GOT3 (cell line): ENCODE measurements at regions not wholly inside any gene's neighbourhood (a gene's known extent, or its start where the extent isn't known, plus 50 kb on each side); places are given as distances from the start of the nearest gene placed in this dataset.
"Not testable (repeated sequence)": the region's sequence is repeated elsewhere in the genome, so short reads cannot be mapped to it uniquely, and the experiment has no call there.

Experiments
- DNase-seq: peaks from one replicate; lab custom pipeline; 2025; ENCODE audit warnings: mixed read lengths; lab: John Stamatoyannopoulos, UW

DNA sequence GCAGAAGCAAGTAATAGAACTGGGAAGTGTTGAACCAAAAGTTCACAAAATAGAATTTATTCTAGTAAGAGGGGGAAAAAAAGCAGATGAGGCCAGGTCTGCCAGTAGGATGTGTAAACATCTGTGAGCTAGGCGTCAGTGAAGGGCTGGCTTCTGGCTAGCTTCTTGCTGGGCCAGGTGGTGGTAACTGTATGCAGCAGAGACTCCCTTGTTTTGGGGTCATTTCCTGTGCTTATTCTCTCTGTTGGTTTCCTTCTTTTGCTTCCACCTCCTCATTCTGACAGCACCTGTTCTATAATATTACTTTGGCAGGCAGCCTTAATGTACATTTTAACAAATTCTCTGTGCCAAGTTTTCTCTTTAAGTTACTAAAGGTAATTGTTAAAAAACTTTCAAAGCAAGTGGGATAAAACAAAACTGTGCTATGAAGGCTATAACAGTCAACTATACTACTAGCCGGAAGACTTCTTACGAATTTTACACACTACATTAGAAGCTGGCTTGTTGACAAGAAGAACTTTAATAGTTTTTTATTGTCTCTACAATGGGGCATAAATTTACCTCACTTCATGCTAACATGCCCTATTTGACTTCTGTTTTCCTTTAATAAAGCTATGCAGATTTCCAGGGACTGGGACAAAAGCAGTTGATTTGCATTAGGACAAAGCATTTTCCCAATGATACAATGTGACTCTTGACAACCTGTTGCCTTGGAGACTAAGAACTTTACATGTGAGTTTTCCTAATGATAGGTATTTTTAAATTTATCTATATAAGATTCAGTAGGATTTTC is 318.8 kb upstream of the NAALADL2 start:
- no peak for DNase-seq

DNA sequence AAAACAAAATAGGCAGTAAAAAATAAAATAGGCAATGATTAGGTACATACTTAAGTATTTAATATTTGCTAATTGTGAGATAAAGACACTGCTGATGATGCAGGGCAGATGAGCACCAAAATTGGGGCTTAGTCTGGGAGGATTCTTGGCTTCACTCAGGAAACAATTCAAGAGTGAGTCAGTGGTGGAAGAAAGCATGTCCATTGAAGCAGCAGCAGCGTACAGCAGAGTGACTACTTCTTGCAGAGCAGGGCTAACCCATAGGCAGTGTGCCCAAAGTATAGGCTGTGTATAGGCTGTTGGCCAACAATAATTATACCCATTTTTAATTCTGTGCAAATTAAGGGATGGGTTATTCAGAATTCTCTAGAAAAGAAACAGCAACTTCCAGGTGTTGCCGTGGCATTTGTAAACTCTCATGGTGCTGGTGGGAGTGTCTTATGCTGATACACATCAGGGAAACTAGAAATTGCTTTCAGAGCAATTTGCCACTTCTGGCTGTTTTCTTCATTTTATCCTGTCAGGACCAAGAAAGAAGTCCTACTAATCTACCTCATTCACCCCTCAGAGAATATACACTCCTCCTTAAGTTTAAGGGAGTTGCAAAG is 317.3 kb upstream of the NAALADL2 start:
- no peak for DNase-seq

GRCh38 chr3:174547801-174548435 is 311.2 kb upstream of the NAALADL2 start:
- DNase-seq = no peak

DNA sequence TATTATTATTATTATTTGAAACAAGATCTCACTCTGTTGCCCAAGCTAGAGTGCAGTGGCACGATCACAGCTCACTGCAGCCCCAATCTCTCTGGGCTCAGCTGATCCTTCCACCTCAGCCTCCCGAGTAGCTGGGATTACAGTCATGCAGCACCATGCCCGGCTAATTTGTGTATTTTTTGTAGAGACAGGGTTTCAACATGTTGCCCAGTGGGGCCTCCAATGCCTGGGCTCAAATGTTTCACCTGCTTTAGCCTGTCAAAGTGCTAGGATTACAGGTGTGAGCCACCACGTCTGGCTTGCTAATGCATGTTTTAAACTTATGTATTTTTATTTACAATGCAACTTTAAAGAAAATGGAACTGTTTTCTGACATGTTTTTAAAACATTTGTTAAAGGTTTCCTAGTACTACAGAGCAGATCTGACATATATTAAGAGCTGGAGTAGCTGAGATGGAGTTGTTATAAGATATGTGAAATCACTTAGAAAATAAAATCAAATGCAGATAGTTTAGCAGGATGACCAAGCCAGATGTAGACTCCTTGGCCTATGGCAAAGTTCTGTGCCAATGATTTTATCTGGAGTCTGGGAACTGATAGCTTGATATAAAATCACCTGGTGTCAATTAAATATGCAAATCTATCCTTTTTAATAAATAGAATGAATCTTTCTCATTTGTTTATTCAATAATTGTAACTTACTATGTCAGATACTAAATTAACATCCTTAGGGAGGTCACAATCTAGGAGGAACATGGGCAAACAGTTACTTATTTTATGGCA is 310.1 kb upstream of the NAALADL2 start:
- DNase-seq = no peak

DNA sequence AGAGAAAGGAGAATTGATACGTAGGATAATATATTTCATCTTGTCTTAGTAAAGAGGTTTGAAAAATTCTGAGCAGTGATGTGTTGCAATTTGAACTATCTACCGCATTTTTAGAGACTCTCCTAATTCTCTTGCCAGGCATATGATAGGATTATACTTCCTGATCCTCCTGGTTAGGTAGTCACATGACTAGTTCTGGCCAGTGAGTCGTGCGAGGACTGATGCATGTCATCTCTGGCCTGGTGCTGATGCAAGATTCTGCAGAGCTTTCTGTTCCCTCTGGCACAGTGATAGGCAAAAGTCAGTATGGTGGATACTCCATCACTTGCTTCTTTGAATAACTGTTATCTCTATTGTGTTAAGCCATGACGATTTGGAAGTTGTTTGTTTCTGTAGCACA is 277.6 kb upstream of the NAALADL2 start:
- no peak for DNase-seq

DNA sequence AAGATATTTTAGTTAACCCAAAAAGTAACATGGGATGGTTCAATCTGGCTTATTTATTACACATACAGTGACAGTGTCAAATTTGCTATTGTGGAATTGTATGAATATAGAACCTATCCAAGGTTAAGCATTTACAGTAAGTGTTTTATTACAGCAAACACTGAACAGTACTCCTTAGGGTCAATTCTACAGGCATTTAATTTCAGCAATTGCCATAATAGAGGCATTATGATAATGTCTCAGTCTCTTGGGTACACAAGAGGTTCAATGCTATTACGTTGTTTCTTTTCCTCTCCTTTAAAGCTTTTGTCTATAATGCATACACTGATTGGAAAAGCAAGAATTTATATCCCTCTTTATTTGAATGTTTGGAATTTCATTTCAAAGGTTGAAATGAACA is 275.7 kb upstream of the NAALADL2 start:
- DNase-seq = no peak

- not testable (repeated sequence) for DNase-seq
Measured at GRCh38 chr3:174587137-174587536, 272.0 kb upstream of the NAALADL2 start.

DNA sequence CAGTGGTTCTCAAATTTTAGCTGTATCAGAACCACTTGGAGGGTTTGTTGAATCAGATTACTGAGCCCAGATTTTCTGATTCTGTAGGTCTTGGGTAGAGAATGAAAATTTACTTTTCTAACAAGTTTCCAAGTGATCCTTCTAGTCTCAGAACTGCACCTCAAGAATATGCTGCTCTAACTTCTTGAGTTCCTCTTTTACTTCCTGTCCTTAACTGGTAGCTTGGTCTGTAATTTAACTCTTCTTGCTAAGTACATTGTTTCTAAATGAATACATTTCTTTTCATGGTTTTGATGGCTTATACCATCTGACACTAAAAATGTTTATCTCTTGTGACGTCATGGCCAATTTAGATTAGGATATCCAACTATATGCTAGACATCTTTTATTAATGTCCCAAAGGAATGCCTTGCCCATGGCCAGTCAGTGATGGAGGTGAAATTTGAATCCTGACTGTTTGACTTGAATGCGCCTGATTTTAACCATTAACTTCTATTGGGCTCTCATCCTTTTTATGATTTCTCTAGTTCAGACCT is 262.6 kb upstream of the NAALADL2 start:
- no peak for DNase-seq

DNA sequence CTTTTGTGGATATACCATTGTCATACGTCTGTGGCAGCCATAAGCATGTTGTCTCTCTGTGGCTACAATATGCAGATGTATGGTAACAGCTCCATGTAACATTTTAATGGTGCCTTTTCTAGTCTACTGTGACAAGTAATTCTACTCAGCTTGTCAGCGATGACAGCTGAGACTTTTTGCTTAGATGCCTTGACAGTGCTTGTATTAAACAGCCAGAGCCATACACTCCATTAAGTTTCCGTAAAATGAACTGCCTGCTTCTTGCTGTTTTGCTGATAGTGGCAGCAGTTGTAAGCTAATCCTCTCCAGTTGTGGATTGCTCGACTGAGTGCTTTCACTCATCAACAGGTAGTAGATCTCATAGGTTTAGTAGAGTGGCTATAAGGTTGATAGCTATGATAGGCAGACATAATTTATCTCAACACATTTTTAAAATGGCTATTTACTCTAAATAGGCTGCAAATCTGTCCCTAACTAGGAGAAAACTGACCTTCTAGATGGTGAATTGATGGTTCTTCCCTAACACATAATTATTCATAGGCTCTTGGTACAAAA is 260.2 kb upstream of the NAALADL2 start:
- no peak for DNase-seq

DNA sequence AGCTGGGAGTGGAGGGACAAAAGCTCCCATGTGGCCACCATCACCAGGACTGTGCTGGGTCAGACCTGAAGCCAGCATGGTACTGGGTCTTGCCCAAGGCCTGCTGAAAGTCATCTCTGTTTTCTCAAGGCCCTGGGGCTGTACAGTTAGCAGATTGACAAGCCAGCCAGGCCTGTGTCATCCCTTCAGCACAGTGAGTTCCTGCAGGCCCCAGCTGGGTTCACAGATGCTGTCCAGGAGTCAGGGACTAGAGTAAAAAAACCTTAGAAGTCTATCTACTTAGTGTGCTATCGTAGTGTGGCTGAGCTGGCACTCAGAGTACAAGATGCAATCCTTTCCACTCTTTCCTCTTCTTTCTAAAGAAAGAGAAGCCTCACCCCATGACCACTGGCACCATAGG is 246.0 kb upstream of the NAALADL2 start:
- DNase-seq = no peak

GRCh38 chr3:174614036-174614435 is 245.1 kb upstream of the NAALADL2 start:
- no peak for DNase-seq

GRCh38 chr3:174618368-174619080 is 240.6 kb upstream of the NAALADL2 start:
- no peak for DNase-seq

DNA sequence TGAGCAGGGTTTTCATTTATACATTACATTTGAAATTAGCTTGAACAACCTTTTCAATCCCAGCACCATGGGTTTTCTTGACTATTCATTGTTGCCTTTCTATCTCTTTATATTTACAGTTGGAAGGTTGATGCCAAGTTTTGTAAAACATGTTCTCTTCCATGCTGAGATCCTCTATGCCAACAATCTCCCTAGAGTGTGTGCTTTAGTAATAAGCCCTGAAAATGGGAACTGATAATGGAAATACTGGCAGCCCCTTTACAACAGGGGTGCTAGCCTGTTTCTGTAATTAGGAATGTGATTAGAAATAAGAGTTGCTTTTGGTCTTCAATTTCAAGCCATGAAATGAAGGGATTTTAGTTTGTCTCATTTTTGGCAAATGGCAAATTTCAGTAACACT is 239.9 kb upstream of the NAALADL2 start:
- no peak for DNase-seq

GRCh38 chr3:174620138-174620537 is 239.0 kb upstream of the NAALADL2 start:
- no peak for DNase-seq

DNA sequence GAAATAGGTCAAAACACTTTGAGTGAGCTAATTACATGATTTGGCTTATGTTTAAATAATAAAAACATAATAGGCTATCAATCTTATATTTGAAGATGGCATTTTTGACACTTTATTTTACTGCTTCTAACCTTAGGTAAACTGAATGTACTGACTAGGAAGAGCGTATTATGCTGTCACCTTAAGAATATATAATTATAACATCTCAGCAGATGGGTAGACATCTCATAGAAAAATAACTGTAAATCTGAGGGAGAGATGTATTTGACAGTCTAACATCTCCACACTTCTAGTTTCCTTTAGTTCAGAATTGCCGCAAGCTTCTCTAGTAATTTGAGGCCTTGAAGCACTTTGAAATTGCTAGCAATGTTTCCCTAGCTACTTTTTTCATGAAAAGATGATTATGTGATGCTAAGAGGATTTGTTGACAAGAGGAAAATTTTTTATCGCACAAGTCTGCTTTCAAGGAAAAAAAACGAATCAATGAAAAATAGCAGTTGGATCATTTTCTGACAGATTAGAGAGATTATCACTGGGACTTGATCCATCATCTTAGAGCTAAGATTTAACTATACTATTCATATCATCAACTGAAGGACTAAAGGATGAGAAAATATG is 238.2 kb upstream of the NAALADL2 start:
- DNase-seq = no peak

- no peak for DNase-seq
Measured at GRCh38 chr3:174633342-174633741, 225.8 kb upstream of the NAALADL2 start.

DNA sequence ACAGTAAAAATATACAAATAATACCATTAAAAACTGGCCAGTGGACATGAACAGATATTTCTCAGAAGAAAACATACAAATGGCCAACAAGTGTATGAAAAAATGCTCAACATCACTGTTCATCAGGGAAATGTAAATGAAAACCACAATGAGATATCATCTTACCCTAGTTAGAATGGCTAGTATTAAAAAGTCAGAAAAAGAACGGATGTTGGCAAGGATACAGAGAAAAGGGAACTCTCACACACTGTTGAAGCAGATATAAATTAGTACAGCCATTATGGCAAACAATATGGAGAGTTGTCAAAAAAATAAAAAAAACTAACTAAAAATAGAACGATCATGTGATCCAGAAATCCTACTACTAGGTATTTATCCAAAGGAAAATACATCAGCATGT is 222.7 kb upstream of the NAALADL2 start:
- DNase-seq = no peak

DNA sequence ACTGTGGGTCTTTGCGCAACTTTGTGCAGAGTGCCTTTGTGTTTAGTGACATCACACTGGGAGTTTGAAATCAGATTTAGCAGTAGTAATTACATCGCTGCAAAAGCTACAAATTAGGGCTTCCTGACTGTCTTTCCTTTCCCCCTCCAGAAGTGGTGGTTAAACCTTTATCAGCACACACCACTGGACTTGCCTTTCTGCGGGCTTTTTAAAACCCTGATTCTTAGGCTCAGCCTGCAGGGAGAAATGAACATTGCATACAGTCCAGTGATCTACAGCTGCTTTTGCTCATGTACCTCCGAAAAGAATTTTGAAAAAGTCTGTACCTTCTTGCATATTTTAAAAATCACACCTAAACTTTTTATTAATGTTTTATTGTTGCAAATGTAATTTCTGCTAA is 219.7 kb upstream of the NAALADL2 start:
- no peak for DNase-seq

GRCh38 chr3:174639970-174640369 is 219.2 kb upstream of the NAALADL2 start:
- no peak for DNase-seq

- DNase-seq = no peak
Measured at GRCh38 chr3:174640932-174641331, 218.2 kb upstream of the NAALADL2 start.

GRCh38 chr3:174644287-174644686 is 214.8 kb upstream of the NAALADL2 start:
- no peak for DNase-seq
